GM23338 (cell line): ENCODE measurements at regions not wholly inside any gene's neighbourhood (a gene's known extent, or its start where the extent isn't known, plus 50 kb on each side); places are given as distances from the start of the nearest gene placed in this dataset.

Experiments
- ATAC-seq: fragments of 200-7000 bp; cut with Tn5 transposase; 3 replicates; pipeline ENCODE4 v1.9.1; 2020
- DNase-seq: peaks from one replicate; pipeline ENCODE4 v3.0.0-alpha.2; 2015; ENCODE audit warnings: low spot score
- H2AFZ ChIP-seq: fragments of 200-600 bp; sonication (generic); 2 replicates; pipeline ENCODE4 v1.8.0; 2016; ENCODE audit warnings: antibody characterized with exemption, mild to moderate bottlenecking, moderate library complexity
- H3F3A ChIP-seq: fragments of 200-600 bp; sonication (generic); replicated peaks from 2 replicates; pipeline ENCODE4 v1.8.0; 2017; ENCODE audit warnings: antibody characterized with exemption, mixed run types, low read depth
- H3K27ac ChIP-seq: fragments of 200-600 bp; sonication (generic); 2 replicates; pipeline ENCODE4 v1.6.1; 2016; ENCODE audit warnings: low read depth
- H3K27me3 ChIP-seq: fragments of 200-600 bp; sonication (generic); 2 replicates; pipeline ENCODE4 v1.8.0; 2016; ENCODE audit warnings: mild to moderate bottlenecking, mixed run types, moderate library complexity; ENCODE audit not compliant: insufficient read depth
- H3K36me3 ChIP-seq: fragments of 200-600 bp; sonication (generic); 2 replicates; pipeline ENCODE4 v1.8.0; 2016; ENCODE audit warnings: mild to moderate bottlenecking; ENCODE audit not compliant: insufficient read depth
- H3K4me1 ChIP-seq: fragments of 200-600 bp; sonication (generic); 2 replicates; pipeline ENCODE4 v1.8.0; 2016; ENCODE audit warnings: mild to moderate bottlenecking, moderate library complexity; ENCODE audit not compliant: insufficient read depth
- H3K4me2 ChIP-seq: fragments of 200-600 bp; sonication (generic); 2 replicates; pipeline ENCODE4 v1.7.1; 2017; ENCODE audit warnings: mixed run types
- H3K4me3 ChIP-seq: fragments of 200-600 bp; sonication (generic); 2 replicates; pipeline ENCODE4 v1.6.1; 2016; ENCODE audit warnings: mixed run types
- H3K79me2 ChIP-seq: fragments of 200-600 bp; sonication (generic); replicated peaks from 2 replicates; pipeline ENCODE4 v1.8.0; 2017; ENCODE audit warnings: mild to moderate bottlenecking; ENCODE audit not compliant: insufficient read depth
- H3K9me2 ChIP-seq: fragments of 200-600 bp; sonication (generic); 2 replicates; pipeline ENCODE4 v1.8.0; 2017; ENCODE audit not compliant: insufficient read depth
- H4K20me1 ChIP-seq: fragments of 200-600 bp; sonication (generic); replicated peaks from 2 replicates; pipeline ENCODE4 v1.8.0; 2017; ENCODE audit warnings: mild to moderate bottlenecking; ENCODE audit not compliant: insufficient read depth
- H3K27ac Mint-ChIP-seq: 2 replicates; pipeline ENCODE4 v1.8.0; 2020; ENCODE audit warnings: inconsistent platforms, mild to moderate bottlenecking, moderate library complexity, mixed read lengths
- H3K27me3 Mint-ChIP-seq: 3 replicates; pipeline ENCODE4 v1.8.0; 2022; ENCODE audit warnings: low read depth, mild to moderate bottlenecking, moderate library complexity, mixed read lengths, inconsistent platforms; ENCODE audit not compliant: insufficient read depth, poor library complexity
- H3K36me3 Mint-ChIP-seq: 3 replicates; pipeline ENCODE4 v1.8.0; 2021; ENCODE audit warnings: low read depth, mild to moderate bottlenecking, inconsistent platforms, moderate library complexity, mixed read lengths
- H3K4me1 Mint-ChIP-seq: 3 replicates; pipeline ENCODE4 v1.8.0; 2020; ENCODE audit warnings: mild to moderate bottlenecking, inconsistent platforms, mixed read lengths
- H3K4me3 Mint-ChIP-seq: 3 replicates; pipeline ENCODE4 v1.8.0; 2021; ENCODE audit warnings: moderate library complexity, mild to moderate bottlenecking, inconsistent platforms, mixed read lengths
- H3K9me3 Mint-ChIP-seq: 3 replicates; pipeline ENCODE4 v1.8.0; 2020; ENCODE audit warnings: moderate library complexity, mild to moderate bottlenecking, inconsistent platforms, mixed read lengths
- CREB1 ChIP-seq: fragments of 250-450 bp; sonication (Bioruptor Pico); IDR thresholded peaks from 2 replicates; pipeline ENCODE4 v1.5.0; 2020; ENCODE audit warnings: low read depth, mild to moderate bottlenecking, moderate library complexity
- EZH2phosphoT487 ChIP-seq: fragments of 200-600 bp; sonication (generic); IDR thresholded peaks from one replicate; pipeline ENCODE4 v1.8.1; 2018; ENCODE audit warnings: antibody characterized with exemption; ENCODE audit not compliant: unreplicated experiment
- NANOG ChIP-seq: IDR thresholded peaks from 2 replicates; pipeline ENCODE4 v1.6.1; 2016; ENCODE audit warnings: antibody characterized with exemption, borderline replicate concordance
- POLR2AphosphoS5 ChIP-seq: IDR thresholded peaks from 2 replicates; pipeline ENCODE4 v1.6.1; 2016; ENCODE audit warnings: antibody characterized with exemption, low read depth
- STAT1 ChIP-seq: IDR thresholded peaks from one replicate; pipeline ENCODE4 v1.6.1; 2016; ENCODE audit warnings: antibody characterized with exemption; ENCODE audit not compliant: unreplicated experiment
- TF ChIP-seq, protein P1 (sequence below), 2 experiments: fragments of 200-600 bp in 1 of 2; sonication (generic) in 1 of 2; conservative IDR thresholded peaks; 2 replicates each; pipeline versions ENCODE4 v1.5.1 to v1.6.1; 2016 to 2017; ENCODE audit warnings: antibody characterized with exemption in 2 of 2, low read depth in 2 of 2, mild to moderate bottlenecking in 2 of 2, moderate library complexity in 1 of 2
- TF ChIP-seq, protein P2 (sequence below): fragments of 250-450 bp; sonication (Bioruptor Pico); IDR thresholded peaks from 2 replicates; pipeline ENCODE4 v1.5.0; 2020; ENCODE audit warnings: mild to moderate bottlenecking, moderate library complexity
- TF ChIP-seq, protein P3 (sequence below): IDR thresholded peaks from one replicate; pipeline ENCODE4 v1.6.1; 2018; ENCODE audit warnings: antibody characterized with exemption; ENCODE audit not compliant: unreplicated experiment

DNA sequence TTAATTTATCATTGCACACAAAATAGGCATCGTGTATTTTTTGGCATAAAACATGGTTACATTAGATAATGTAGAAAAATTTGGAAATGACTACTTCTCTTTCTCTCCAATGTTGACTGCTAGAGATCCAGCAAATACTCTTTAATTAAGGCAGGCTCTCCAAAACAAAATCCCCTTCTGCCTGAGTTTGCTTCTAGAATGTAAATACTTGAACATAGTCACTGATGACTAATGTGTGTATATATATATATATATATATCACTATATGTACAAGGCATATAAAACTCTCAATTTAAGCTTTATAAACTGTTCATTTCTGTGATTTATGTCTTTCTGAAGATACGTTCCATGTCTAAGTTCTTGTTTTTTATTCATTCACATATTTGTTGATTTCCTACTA lies 67.2 kb upstream of the CAMK2D start:
- no peak for DNase-seq
- TF ChIP-seq, protein P1, sequence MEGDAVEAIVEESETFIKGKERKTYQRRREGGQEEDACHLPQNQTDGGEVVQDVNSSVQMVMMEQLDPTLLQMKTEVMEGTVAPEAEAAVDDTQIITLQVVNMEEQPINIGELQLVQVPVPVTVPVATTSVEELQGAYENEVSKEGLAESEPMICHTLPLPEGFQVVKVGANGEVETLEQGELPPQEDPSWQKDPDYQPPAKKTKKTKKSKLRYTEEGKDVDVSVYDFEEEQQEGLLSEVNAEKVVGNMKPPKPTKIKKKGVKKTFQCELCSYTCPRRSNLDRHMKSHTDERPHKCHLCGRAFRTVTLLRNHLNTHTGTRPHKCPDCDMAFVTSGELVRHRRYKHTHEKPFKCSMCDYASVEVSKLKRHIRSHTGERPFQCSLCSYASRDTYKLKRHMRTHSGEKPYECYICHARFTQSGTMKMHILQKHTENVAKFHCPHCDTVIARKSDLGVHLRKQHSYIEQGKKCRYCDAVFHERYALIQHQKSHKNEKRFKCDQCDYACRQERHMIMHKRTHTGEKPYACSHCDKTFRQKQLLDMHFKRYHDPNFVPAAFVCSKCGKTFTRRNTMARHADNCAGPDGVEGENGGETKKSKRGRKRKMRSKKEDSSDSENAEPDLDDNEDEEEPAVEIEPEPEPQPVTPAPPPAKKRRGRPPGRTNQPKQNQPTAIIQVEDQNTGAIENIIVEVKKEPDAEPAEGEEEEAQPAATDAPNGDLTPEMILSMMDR (conservative IDR thresholded peaks at IDR 0.05; ENCODE audit: low read depth in 2 of 2) = no peak
- no peak for TF ChIP-seq POLR2AphosphoS5
- ATAC-seq = no peak
- Mint-ChIP-seq H3K4me3 (no peak overlapping the region), H3K9me3 (no peaks in the 10 kb centered on the region), H3K27me3 (no peaks in the 10 kb centered on the region), H3K36me3 (no peaks in the 10 kb centered on the region), H3K27ac (no peak overlapping the region), H3K4me1 (peaks cover 7% of the 10 kb centered on the region)
- no peak overlapping the region for H3K4me2 ChIP-seq
- H3K36me3 ChIP-seq = no peaks in the 10 kb centered on the region
- H3F3A ChIP-seq = no peaks in the 10 kb centered on the region
- no peaks in the 10 kb centered on the region for H4K20me1 ChIP-seq
- H3K79me2 ChIP-seq = no peaks in the 10 kb centered on the region
- H2AFZ ChIP-seq = no peak overlapping the region
- no peaks in the 10 kb centered on the region for H3K27me3 ChIP-seq
- no peaks in the 10 kb centered on the region for H3K4me1 ChIP-seq
- no peak overlapping the region for H3K27ac ChIP-seq
- peaks cover 9% of the 10 kb centered on the region; the same call in 1 of the 2 replicates for H3K9me2 ChIP-seq
- H3K4me3 ChIP-seq = no peak overlapping the region

DNA sequence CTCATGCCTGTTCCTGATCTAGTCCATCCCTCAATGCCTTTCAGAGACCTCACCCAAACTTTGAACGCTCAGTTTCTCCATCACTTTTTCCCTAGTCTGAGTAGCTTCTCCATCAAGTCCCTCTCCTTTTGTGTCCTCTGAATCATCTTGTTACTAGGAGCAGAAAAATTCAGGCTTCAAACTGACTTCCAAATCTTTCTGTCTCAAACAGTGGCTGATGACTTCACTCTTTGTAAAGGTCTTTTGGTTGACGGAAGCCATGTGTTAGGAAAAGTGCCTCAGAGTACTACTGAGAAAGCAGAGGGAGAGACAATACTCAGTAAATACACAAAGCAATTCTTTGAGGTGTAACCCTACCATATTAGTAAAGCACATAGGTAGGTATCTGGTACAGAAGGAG lies 65.7 kb upstream of the CAMK2D start:
- no peaks in the 10 kb centered on the region for H3K9me3 Mint-ChIP-seq
- TF ChIP-seq STAT1 (no peak), NANOG (no peak), CREB1 (CRISPR knock-in tag) (no peak), POLR2AphosphoS5 (no peak), EZH2phosphoT487 (no peak)
- TF ChIP-seq, protein P2, sequence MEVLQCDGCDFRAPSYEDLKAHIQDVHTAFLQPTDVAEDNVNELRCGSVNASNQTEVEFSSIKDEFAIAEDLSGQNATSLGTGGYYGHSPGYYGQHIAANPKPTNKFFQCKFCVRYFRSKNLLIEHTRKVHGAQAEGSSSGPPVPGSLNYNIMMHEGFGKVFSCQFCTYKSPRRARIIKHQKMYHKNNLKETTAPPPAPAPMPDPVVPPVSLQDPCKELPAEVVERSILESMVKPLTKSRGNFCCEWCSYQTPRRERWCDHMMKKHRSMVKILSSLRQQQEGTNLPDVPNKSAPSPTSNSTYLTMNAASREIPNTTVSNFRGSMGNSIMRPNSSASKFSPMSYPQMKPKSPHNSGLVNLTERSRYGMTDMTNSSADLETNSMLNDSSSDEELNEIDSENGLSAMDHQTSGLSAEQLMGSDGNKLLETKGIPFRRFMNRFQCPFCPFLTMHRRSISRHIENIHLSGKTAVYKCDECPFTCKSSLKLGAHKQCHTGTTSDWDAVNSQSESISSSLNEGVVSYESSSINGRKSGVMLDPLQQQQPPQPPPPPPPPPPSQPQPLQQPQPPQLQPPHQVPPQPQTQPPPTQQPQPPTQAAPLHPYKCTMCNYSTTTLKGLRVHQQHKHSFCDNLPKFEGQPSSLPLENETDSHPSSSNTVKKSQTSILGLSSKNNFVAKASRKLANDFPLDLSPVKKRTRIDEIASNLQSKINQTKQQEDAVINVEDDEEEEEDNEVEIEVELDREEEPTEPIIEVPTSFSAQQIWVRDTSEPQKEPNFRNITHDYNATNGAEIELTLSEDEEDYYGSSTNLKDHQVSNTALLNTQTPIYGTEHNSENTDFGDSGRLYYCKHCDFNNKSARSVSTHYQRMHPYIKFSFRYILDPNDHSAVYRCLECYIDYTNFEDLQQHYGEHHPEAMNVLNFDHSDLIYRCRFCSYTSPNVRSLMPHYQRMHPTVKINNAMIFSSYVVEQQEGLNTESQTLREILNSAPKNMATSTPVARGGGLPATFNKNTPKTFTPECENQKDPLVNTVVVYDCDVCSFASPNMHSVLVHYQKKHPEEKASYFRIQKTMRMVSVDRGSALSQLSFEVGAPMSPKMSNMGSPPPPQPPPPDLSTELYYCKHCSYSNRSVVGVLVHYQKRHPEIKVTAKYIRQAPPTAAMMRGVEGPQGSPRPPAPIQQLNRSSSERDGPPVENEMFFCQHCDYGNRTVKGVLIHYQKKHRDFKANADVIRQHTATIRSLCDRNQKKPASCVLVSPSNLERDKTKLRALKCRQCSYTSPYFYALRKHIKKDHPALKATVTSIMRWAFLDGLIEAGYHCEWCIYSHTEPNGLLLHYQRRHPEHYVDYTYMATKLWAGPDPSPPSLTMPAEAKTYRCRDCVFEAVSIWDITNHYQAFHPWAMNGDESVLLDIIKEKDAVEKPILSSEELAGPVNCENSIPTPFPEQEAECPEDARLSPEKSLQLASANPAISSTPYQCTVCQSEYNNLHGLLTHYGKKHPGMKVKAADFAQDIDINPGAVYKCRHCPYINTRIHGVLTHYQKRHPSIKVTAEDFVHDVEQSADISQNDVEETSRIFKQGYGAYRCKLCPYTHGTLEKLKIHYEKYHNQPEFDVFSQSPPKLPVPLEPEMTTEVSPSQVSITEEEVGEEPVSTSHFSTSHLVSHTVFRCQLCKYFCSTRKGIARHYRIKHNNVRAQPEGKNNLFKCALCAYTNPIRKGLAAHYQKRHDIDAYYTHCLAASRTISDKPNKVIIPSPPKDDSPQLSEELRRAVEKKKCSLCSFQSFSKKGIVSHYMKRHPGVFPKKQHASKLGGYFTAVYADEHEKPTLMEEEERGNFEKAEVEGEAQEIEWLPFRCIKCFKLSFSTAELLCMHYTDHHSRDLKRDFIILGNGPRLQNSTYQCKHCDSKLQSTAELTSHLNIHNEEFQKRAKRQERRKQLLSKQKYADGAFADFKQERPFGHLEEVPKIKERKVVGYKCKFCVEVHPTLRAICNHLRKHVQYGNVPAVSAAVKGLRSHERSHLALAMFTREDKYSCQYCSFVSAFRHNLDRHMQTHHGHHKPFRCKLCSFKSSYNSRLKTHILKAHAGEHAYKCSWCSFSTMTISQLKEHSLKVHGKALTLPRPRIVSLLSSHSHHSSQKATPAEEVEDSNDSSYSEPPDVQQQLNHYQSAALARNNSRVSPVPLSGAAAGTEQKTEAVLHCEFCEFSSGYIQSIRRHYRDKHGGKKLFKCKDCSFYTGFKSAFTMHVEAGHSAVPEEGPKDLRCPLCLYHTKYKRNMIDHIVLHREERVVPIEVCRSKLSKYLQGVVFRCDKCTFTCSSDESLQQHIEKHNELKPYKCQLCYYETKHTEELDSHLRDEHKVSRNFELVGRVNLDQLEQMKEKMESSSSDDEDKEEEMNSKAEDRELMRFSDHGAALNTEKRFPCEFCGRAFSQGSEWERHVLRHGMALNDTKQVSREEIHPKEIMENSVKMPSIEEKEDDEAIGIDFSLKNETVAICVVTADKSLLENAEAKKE = no peak
- TF ChIP-seq, protein P3, sequence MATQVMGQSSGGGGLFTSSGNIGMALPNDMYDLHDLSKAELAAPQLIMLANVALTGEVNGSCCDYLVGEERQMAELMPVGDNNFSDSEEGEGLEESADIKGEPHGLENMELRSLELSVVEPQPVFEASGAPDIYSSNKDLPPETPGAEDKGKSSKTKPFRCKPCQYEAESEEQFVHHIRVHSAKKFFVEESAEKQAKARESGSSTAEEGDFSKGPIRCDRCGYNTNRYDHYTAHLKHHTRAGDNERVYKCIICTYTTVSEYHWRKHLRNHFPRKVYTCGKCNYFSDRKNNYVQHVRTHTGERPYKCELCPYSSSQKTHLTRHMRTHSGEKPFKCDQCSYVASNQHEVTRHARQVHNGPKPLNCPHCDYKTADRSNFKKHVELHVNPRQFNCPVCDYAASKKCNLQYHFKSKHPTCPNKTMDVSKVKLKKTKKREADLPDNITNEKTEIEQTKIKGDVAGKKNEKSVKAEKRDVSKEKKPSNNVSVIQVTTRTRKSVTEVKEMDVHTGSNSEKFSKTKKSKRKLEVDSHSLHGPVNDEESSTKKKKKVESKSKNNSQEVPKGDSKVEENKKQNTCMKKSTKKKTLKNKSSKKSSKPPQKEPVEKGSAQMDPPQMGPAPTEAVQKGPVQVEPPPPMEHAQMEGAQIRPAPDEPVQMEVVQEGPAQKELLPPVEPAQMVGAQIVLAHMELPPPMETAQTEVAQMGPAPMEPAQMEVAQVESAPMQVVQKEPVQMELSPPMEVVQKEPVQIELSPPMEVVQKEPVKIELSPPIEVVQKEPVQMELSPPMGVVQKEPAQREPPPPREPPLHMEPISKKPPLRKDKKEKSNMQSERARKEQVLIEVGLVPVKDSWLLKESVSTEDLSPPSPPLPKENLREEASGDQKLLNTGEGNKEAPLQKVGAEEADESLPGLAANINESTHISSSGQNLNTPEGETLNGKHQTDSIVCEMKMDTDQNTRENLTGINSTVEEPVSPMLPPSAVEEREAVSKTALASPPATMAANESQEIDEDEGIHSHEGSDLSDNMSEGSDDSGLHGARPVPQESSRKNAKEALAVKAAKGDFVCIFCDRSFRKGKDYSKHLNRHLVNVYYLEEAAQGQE = no peak
- TF ChIP-seq, protein P1 (conservative IDR thresholded peaks at IDR 0.05; ENCODE audit: low read depth in 2 of 2) = no peak

More for the DNA sequence above, 65.7 kb upstream of the CAMK2D start:
- Histone ChIP-seq H3K4me1 (no peaks in the 10 kb centered on the region), H3F3A (no peaks in the 10 kb centered on the region), H3K27ac (no peak overlapping the region), H3K9me2 (peaks cover 5% of the 10 kb centered on the region; the same call in 1 of the 2 replicates), H3K36me3 (no peaks in the 10 kb centered on the region), H2AFZ (no peak overlapping the region), H3K4me2 (no peak overlapping the region), H4K20me1 (no peaks in the 10 kb centered on the region), H3K27me3 (no peaks in the 10 kb centered on the region), H3K79me2 (no peaks in the 10 kb centered on the region), H3K4me3 (no peak overlapping the region)
- DNase-seq (no peak), ATAC-seq (no peak)
- H3K27me3 Mint-ChIP-seq = no peaks in the 10 kb centered on the region
- peaks cover 7% of the 10 kb centered on the region for H3K4me1 Mint-ChIP-seq
- H3K27ac Mint-ChIP-seq = no peak overlapping the region
- H3K4me3 Mint-ChIP-seq = no peak overlapping the region
- H3K36me3 Mint-ChIP-seq = no peaks in the 10 kb centered on the region
